A673 (cell line): ENCODE measurements at regions not wholly inside any gene's neighbourhood (a gene's known extent, or its start where the extent isn't known, plus 50 kb on each side); places are given as distances from the start of the nearest gene placed in this dataset.

Experiments used
- CTCF ChIP-seq: fragments of 300-800, 200-600 bp; sonication (generic); conservative IDR thresholded peaks from 2 replicates; pipeline ENCODE4 v1.5.1; 2017; ENCODE audit warnings: low read depth, mild to moderate bottlenecking, antibody characterized with exemption, low read length, moderate library complexity, mixed read lengths
- EZH2 ChIP-seq: fragments of 200-600 bp; sonication (generic); IDR thresholded peaks from 2 replicates; pipeline ENCODE4 v1.6.1; 2017; ENCODE audit warnings: borderline replicate concordance, low read depth, mild to moderate bottlenecking, mixed read lengths, antibody characterized with exemption, low read length; ENCODE audit not compliant: poor library complexity, severe bottlenecking

DNA sequence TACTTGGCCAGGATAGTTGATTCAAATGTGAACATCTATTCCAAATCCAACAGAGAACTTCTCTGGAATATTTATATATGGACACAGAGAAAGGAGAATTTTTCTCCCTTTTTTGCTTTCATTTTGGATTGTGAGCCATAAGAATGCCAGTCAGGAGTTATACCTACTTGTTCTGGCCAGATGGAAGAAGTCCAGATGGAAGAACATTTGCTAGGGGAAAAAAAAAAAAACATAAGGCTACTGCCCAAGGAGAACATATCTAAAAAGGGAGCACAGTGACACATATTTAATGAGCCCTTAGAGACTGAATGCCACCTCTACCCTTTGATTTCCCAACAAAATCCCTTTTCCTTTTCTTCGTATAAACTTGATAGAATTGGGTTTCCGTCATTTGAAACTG, 61.7 kb upstream of the PPP2R2B start:
- no peak for TF ChIP-seq EZH2
- no peak for TF ChIP-seq CTCF
